SK-N-SH treated with all-trans-retinoic acid at 6 μM for 48 hours (cell line): ENCODE measurements at regions not wholly inside any gene's neighbourhood (a gene's known extent, or its start where the extent isn't known, plus 50 kb on each side); places are given as distances from the start of the nearest gene placed in this dataset.

Experiments used
- ARNTL ChIP-seq: fragments of 450-650 bp; formaldehyde crosslinking; IDR thresholded peaks from 2 replicates; pipeline ENCODE4 v1.5.0; 2020; ENCODE audit warnings: low read depth, mild to moderate bottlenecking, moderate library complexity, borderline replicate concordance
- ZFP3 ChIP-seq: fragments of 250-450 bp; sonication (Bioruptor Pico); IDR thresholded peaks from 2 replicates; pipeline ENCODE4 v1.5.0; 2020; ENCODE audit warnings: mild to moderate bottlenecking, moderate library complexity
- ZFP30 ChIP-seq: fragments of 450-650 bp; formaldehyde crosslinking; IDR thresholded peaks from 2 replicates; pipeline ENCODE4 v1.5.0; 2022; ENCODE audit warnings: mild to moderate bottlenecking, moderate library complexity
- ZNF565 ChIP-seq: fragments of 450-650 bp; formaldehyde crosslinking; conservative IDR thresholded peaks from 2 replicates; pipeline ENCODE4 v1.5.0; 2020; ENCODE audit warnings: low read depth, mild to moderate bottlenecking, moderate library complexity
- TF ChIP-seq, protein P1 (sequence below): fragments of 250-450 bp; sonication (Bioruptor Pico); IDR thresholded peaks from 2 replicates; pipeline ENCODE4 v1.8.0; 2020; ENCODE audit warnings: mild to moderate bottlenecking, moderate library complexity, borderline replicate concordance

DNA sequence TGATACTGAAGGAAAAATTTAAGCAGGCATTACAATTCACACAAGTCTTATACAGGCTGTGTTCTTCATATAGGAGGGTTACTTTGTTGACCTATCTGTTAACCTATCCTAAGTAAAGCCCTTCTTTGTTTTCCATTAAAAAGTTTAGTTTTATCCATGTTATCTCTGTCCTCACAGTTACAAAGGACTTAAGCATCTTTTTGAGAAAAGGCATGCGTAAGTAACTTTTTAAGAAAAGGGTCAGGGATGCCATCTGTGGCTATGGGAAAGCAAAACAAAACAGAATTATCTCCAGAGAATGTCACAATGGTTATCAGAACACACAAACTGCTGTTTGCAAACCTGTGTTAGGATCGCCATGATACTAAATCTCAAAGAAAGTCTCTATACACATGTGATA lies 295.8 kb upstream of the MTPN start:
- no peak for TF ChIP-seq ZFP3 (CRISPR knock-in tag)
- TF ChIP-seq, protein P1, sequence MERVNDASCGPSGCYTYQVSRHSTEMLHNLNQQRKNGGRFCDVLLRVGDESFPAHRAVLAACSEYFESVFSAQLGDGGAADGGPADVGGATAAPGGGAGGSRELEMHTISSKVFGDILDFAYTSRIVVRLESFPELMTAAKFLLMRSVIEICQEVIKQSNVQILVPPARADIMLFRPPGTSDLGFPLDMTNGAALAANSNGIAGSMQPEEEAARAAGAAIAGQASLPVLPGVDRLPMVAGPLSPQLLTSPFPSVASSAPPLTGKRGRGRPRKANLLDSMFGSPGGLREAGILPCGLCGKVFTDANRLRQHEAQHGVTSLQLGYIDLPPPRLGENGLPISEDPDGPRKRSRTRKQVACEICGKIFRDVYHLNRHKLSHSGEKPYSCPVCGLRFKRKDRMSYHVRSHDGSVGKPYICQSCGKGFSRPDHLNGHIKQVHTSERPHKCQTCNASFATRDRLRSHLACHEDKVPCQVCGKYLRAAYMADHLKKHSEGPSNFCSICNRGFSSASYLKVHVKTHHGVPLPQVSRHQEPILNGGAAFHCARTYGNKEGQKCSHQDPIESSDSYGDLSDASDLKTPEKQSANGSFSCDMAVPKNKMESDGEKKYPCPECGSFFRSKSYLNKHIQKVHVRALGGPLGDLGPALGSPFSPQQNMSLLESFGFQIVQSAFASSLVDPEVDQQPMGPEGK (CRISPR knock-in tag): no peak
- TF ChIP-seq ZFP30 (CRISPR knock-in tag): no peak
- no peak for TF ChIP-seq ZNF565 (CRISPR knock-in tag)
- no peak for TF ChIP-seq ARNTL
